Fibroblast of lung (primary cell): ENCODE measurements at regions not wholly inside any gene's neighbourhood (a gene's known extent, or its start where the extent isn't known, plus 50 kb on each side); places are given as distances from the start of the nearest gene placed in this dataset.

ENCODE experiments used
- DNase-seq, 2 donors: peaks; one replicate each; pipeline versions ENCODE4 v3.0.0 to v3.0.0-alpha.2; 2010; ENCODE audit warnings: low read depth in 2 of 2
- H2AFZ ChIP-seq: 2 replicates; pipeline ENCODE4 v1.5.1; 2012; ENCODE audit warnings: low read length, control low read depth, inconsistent platforms
- H3K27ac ChIP-seq: 2 replicates; pipeline ENCODE4 v1.5.1; 2011; ENCODE audit warnings: low read length, control low read depth; ENCODE audit not compliant: insufficient read depth
- H3K27me3 ChIP-seq: 2 replicates; pipeline ENCODE4 v1.5.1; 2011; ENCODE audit warnings: mild to moderate bottlenecking, low read length; ENCODE audit not compliant: control insufficient read depth, insufficient read depth
- H3K36me3 ChIP-seq: 2 replicates; pipeline ENCODE4 v1.5.1; 2011; ENCODE audit warnings: low read length; ENCODE audit not compliant: control insufficient read depth, insufficient read depth
- H3K4me1 ChIP-seq: 2 replicates; pipeline ENCODE4 v1.5.1; 2011; ENCODE audit warnings: low read length; ENCODE audit not compliant: control insufficient read depth, insufficient read depth; ENCODE audit errors: extremely low read depth
- H3K4me2 ChIP-seq: 2 replicates; pipeline ENCODE4 v1.5.1; 2011; ENCODE audit warnings: low read length, control low read depth; ENCODE audit not compliant: insufficient read depth; ENCODE audit errors: extremely low read depth
- H3K4me3 ChIP-seq, 4 experiments: fragments of 200-600 bp in 1 of 4; sonication (generic) in 1 of 4; replicated peaks in 1 of 4; 2 replicates each; pipeline ENCODE4 v1.5.1; 2011 to 2016; ENCODE audit warnings: low read length in 4 of 4, low read depth in 3 of 4, mild to moderate bottlenecking in 3 of 4, control low read depth in 2 of 4, inconsistent platforms in 1 of 4, mixed read lengths in 1 of 4; ENCODE audit not compliant: insufficient read depth in 1 of 4; ENCODE audit errors: control extremely low read depth in 1 of 4
- H3K79me2 ChIP-seq: 2 replicates; pipeline ENCODE4 v1.5.1; 2012; ENCODE audit warnings: mild to moderate bottlenecking, low read length, inconsistent platforms; ENCODE audit not compliant: control insufficient read depth, insufficient read depth
- H3K9ac ChIP-seq: 2 replicates; pipeline ENCODE4 v1.5.1; 2011; ENCODE audit warnings: mild to moderate bottlenecking, low read length, control low read depth; ENCODE audit not compliant: insufficient read depth
- H3K9me3 ChIP-seq: 2 replicates; pipeline ENCODE4 v1.5.1; 2012; ENCODE audit warnings: low read depth, low read length; ENCODE audit not compliant: control insufficient read depth, insufficient read depth
- H4K20me1 ChIP-seq: 2 replicates; pipeline ENCODE4 v1.5.1; 2011; ENCODE audit warnings: low read length; ENCODE audit not compliant: control insufficient read depth, insufficient read depth; ENCODE audit errors: extremely low read depth
- CTCF ChIP-seq, 2 donors: IDR thresholded peaks in 1 of 2; conservative IDR thresholded peaks in 1 of 2; 1 replicate in 1 of 2; 2 replicates in 1 of 2; pipeline ENCODE4 v1.5.1; 2011 to 2012; ENCODE audit warnings: low read length in 2 of 2, control low read depth in 1 of 2, inconsistent platforms in 1 of 2, low read depth in 1 of 2, mild to moderate bottlenecking in 1 of 2
- EZH2 ChIP-seq: IDR thresholded peaks from 2 replicates; pipeline ENCODE4 v1.5.1; 2012; ENCODE audit warnings: low read length, control low read depth, mild to moderate bottlenecking; ENCODE audit errors: missing control alignments

DNA sequence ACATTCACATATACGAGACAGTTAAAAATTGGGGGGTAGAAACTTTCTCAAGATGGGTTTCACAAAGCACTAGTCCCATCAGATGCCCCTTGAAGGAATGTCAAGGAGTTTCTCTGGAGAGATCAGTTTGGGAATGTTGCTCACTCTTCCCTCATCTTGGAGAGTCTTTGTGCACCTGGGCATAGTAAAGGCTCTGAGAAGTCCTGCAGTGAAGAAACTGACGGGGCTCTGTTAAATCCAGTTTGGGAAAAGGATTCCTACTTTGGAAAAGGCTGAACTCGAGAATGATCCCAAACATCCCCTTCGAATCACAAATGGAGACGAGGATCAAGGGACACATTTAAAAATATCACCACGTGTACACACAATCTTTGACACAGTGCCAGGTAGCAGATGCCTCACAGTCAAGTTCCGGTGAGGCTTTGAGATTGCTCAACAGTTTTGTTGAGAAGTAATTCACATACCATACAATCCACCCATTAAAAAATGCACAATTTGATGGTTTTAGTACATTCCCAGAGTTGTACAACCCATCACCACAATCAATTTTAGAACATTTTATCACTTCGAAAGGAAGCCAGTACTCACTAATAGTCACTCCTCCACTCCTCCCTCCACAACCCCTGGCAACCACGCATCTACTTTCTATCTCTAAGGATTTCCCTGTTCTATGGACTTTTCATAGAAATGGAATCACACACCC, 203.4 kb upstream of the FOXF1 start:
- Histone ChIP-seq H3K4me1 (peaks cover 22% of the 10 kb centered on the region), H3K4me2 (no peak overlapping the region), H3K4me3 (no peak overlapping the region), H3K79me2 (no peaks in the 10 kb centered on the region), H3K27me3 (no peaks in the 10 kb centered on the region), H3K9ac (no peak overlapping the region), H4K20me1 (no peaks in the 10 kb centered on the region), H3K9me3 (no peaks in the 10 kb centered on the region), H3K27ac (peak overlapping the region; percentile 55), H2AFZ (no peak overlapping the region), H3K36me3 (no peaks in the 10 kb centered on the region)
- DNase-seq: peak; percentile 64 to 71
- TF ChIP-seq EZH2 (no peak), CTCF (conservative IDR thresholded peaks at IDR 0.05 in 1 of 2, IDR thresholded peaks at IDR 0.05 in 1 of 2; ENCODE audit: low read depth in 1 of 2, low read length in 2 of 2) (no peak)

- peak overlapping the region; percentile 55 for H3K27ac ChIP-seq
- peak; percentile 69 to 90 for DNase-seq
These were observed 202.8 kb upstream of the FOXF1 start for GRCh38 chr16:86307514-86307903.

DNA sequence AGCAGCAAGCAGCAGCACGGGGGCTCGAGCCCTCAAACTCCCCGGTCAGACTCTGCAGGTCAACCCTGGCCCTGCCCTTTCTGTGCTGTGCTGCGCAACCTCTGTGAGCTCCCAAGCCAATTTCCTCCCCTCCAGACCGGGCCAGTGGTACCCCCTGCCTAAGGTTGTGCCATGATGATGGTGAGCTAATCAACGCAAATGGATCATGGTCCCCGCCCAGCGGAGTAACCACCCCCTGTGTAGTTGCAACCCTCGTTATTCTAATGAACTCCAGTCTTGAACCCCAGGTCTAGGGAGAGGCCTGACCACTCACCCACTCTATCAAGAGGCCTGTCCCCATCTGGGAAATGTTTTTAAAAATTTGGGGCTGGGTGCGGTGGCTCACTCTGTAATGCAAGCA, 201.8 kb upstream of the FOXF1 start:
- no peaks in the 10 kb centered on the region for H3K27me3 ChIP-seq
- no peak overlapping the region for H3K4me2 ChIP-seq
- H3K79me2 ChIP-seq: no peaks in the 10 kb centered on the region
- no peak for TF ChIP-seq CTCF (conservative IDR thresholded peaks at IDR 0.05 in 1 of 2, IDR thresholded peaks at IDR 0.05 in 1 of 2; ENCODE audit: low read depth in 1 of 2, low read length in 2 of 2)
- no peak overlapping the region for H2AFZ ChIP-seq
- no peaks in the 10 kb centered on the region for H3K9me3 ChIP-seq
- no peak for DNase-seq
- H3K27ac ChIP-seq: no peak overlapping the region
- H3K36me3 ChIP-seq: no peaks in the 10 kb centered on the region
- no peaks in the 10 kb centered on the region for H4K20me1 ChIP-seq
- no peak overlapping the region for H3K4me3 ChIP-seq
- H3K4me1 ChIP-seq: peaks cover 20% of the 10 kb centered on the region
- no peak overlapping the region for H3K9ac ChIP-seq

More at GRCh38 chr16:86307514-86307903, 202.8 kb upstream of the FOXF1 start:
- Histone ChIP-seq H3K27me3 (no peaks in the 10 kb centered on the region), H3K79me2 (no peaks in the 10 kb centered on the region), H3K36me3 (no peaks in the 10 kb centered on the region), H3K4me3 (no peak overlapping the region), H2AFZ (no peak overlapping the region), H4K20me1 (no peaks in the 10 kb centered on the region), H3K4me2 (peak overlapping the region; percentile 26), H3K4me1 (peaks cover 22% of the 10 kb centered on the region), H3K9ac (no peak overlapping the region), H3K9me3 (no peaks in the 10 kb centered on the region)
- TF ChIP-seq CTCF (conservative IDR thresholded peaks at IDR 0.05 in 1 of 2, IDR thresholded peaks at IDR 0.05 in 1 of 2; ENCODE audit: low read depth in 1 of 2, low read length in 2 of 2) (no peak), EZH2 (no peak)
